IMR-90 (cell line): ENCODE measurements at regions not wholly inside any gene's neighbourhood (a gene's known extent, or its start where the extent isn't known, plus 50 kb on each side); places are given as distances from the start of the nearest gene placed in this dataset.

ENCODE experiments used
- BHLHE40 ChIP-seq: fragments of 150-350 bp; IDR thresholded peaks from 2 replicates; pipeline ENCODE4 v1.6.1; 2016; ENCODE audit warnings: mild to moderate bottlenecking, low read depth, low read length
- CEBPB ChIP-seq: IDR thresholded peaks from 2 replicates; pipeline ENCODE4 v1.6.1; 2012; ENCODE audit warnings: low read depth, low read length, improper control_type of control experiment
- CHD1 ChIP-seq: IDR thresholded peaks from 2 replicates; pipeline ENCODE4 v1.6.1; 2012; ENCODE audit warnings: low read depth, low read length, improper control_type of control experiment
- MAFK ChIP-seq: IDR thresholded peaks from 2 replicates; pipeline ENCODE4 v1.6.1; 2012; ENCODE audit warnings: low read depth, low read length, improper control_type of control experiment
- MAZ ChIP-seq: IDR thresholded peaks from 2 replicates; pipeline ENCODE4 v1.6.1; 2012; ENCODE audit warnings: low read depth, mild to moderate bottlenecking, low read length, improper control_type of control experiment, moderate library complexity, borderline replicate concordance
- MXI1 ChIP-seq: IDR thresholded peaks from 2 replicates; pipeline ENCODE4 v1.6.1; 2012; ENCODE audit warnings: low read depth, mild to moderate bottlenecking, low read length, moderate library complexity, borderline replicate concordance
- POLR2A ChIP-seq: IDR thresholded peaks from 2 replicates; pipeline ENCODE4 v1.6.1; 2012; ENCODE audit warnings: mild to moderate bottlenecking, low read depth, low read length
- RAD21 ChIP-seq: IDR thresholded peaks from 2 replicates; pipeline ENCODE4 v1.6.1; 2012; ENCODE audit warnings: low read length, improper control_type of control experiment
- RCOR1 ChIP-seq: IDR thresholded peaks from 2 replicates; pipeline ENCODE4 v1.6.1; 2012; ENCODE audit warnings: mild to moderate bottlenecking, low read length, improper control_type of control experiment; ENCODE audit not compliant: insufficient replicate concordance
- SMC3 ChIP-seq: fragments of 150-350 bp; IDR thresholded peaks from 2 replicates; pipeline ENCODE4 v1.6.1; 2016; ENCODE audit warnings: low read depth, mild to moderate bottlenecking, antibody characterized with exemption, low read length, moderate library complexity
- TF ChIP-seq, protein P1 (sequence below): conservative IDR thresholded peaks from 2 replicates; pipeline ENCODE4 v1.5.1; 2012; ENCODE audit warnings: mild to moderate bottlenecking, low read depth, low read length, improper control_type of control experiment
- TF ChIP-seq, protein P2 (sequence below): fragments of 150-350 bp; IDR thresholded peaks from 2 replicates; pipeline ENCODE4 v1.6.1; 2017; ENCODE audit warnings: mild to moderate bottlenecking, antibody characterized with exemption, low read length, low read depth

DNA sequence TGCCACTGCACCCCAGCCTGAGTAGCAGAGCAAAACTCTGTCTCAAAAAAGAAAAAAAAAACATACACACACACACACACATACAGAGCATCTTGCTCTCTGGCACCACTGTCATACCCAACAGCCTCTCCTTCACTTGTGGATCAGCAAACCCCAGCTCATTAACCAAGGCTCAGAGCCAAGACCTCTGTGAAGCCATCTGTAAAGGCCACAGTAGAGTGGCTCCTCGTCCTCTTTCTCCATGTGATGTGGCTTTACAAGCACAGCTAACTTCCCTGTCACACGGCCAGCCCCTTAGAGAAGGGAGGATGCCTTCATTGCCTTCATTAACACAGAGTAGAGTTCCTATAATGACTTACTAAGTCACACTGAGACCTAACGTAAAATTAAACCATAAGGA, 62.7 kb upstream of the LSM14A start:
- TF ChIP-seq, protein P1, sequence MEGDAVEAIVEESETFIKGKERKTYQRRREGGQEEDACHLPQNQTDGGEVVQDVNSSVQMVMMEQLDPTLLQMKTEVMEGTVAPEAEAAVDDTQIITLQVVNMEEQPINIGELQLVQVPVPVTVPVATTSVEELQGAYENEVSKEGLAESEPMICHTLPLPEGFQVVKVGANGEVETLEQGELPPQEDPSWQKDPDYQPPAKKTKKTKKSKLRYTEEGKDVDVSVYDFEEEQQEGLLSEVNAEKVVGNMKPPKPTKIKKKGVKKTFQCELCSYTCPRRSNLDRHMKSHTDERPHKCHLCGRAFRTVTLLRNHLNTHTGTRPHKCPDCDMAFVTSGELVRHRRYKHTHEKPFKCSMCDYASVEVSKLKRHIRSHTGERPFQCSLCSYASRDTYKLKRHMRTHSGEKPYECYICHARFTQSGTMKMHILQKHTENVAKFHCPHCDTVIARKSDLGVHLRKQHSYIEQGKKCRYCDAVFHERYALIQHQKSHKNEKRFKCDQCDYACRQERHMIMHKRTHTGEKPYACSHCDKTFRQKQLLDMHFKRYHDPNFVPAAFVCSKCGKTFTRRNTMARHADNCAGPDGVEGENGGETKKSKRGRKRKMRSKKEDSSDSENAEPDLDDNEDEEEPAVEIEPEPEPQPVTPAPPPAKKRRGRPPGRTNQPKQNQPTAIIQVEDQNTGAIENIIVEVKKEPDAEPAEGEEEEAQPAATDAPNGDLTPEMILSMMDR, result no peak
- TF ChIP-seq, protein P2, sequence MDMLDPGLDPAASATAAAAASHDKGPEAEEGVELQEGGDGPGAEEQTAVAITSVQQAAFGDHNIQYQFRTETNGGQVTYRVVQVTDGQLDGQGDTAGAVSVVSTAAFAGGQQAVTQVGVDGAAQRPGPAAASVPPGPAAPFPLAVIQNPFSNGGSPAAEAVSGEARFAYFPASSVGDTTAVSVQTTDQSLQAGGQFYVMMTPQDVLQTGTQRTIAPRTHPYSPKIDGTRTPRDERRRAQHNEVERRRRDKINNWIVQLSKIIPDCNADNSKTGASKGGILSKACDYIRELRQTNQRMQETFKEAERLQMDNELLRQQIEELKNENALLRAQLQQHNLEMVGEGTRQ, result no peak
- TF ChIP-seq POLR2A (no peak), RAD21 (no peak), BHLHE40 (no peak), RCOR1 (no peak), MXI1 (no peak), CHD1 (no peak), CEBPB (no peak), SMC3 (no peak), MAZ (no peak), MAFK (no peak)
